Stimulated activated CD8-positive, alpha-beta memory T cell treated with anti-CD3 and anti-CD28 coated beads, Interleukin-4, amount 100 ng/mL, for 1 hour (primary cell): ENCODE measurements at regions not wholly inside any gene's neighbourhood (a gene's known extent, or its start where the extent isn't known, plus 50 kb on each side); places are given as distances from the start of the nearest gene placed in this dataset.

Experiments used
- DNase-seq, 2 donors: peaks; one replicate each; pipeline ENCODE4 v3.0.0-alpha.2; 2020; ENCODE audit warnings: low read depth in 2 of 2, low spot score in 1 of 2

- DNase-seq: no peak
Observed at GRCh38 chr13:72456486-72456885, 270.9 kb downstream of the MZT1 start.

- DNase-seq: no peak
Observed at GRCh38 chr13:72453161-72453560, 274.3 kb downstream of the MZT1 start.

- DNase-seq: no peak
Observed at GRCh38 chr13:72448082-72448481, 279.3 kb downstream of the MZT1 start.

- no peak for DNase-seq
Observed at GRCh38 chr13:72444999-72445398, 282.4 kb downstream of the MZT1 start.

- DNase-seq: no peak
Observed at GRCh38 chr13:72437458-72437857, 290.0 kb downstream of the MZT1 start.

GRCh38 chr13:72435251-72435650 is 292.2 kb downstream of the MZT1 start:
- no peak for DNase-seq

GRCh38 chr13:72431981-72432682 is 295.3 kb downstream of the MZT1 start:
- no peak for DNase-seq

GRCh38 chr13:72430923-72431322 is 296.5 kb downstream of the MZT1 start:
- DNase-seq: no peak

GRCh38 chr13:72427757-72428528 is 299.5 kb downstream of the MZT1 start:
- DNase-seq: no peak

GRCh38 chr13:72424059-72424458 is 303.4 kb downstream of the MZT1 start:
- no peak for DNase-seq

- no peak for DNase-seq
Observed at GRCh38 chr13:72415817-72416216, 311.6 kb downstream of the MZT1 start.

GRCh38 chr13:72412481-72412880 is 314.9 kb downstream of the MZT1 start:
- DNase-seq: no peak

- DNase-seq: no peak
Observed at GRCh38 chr13:72405441-72405840, 322.0 kb downstream of the MZT1 start.

- no peak for DNase-seq
Observed at GRCh38 chr13:72403396-72404010, 323.9 kb downstream of the MZT1 start.

GRCh38 chr13:72400856-72401255 is 326.6 kb downstream of the MZT1 start:
- no peak for DNase-seq

GRCh38 chr13:72399351-72399750 is 328.1 kb downstream of the MZT1 start:
- no peak for DNase-seq

GRCh38 chr13:72397265-72397664 is 330.2 kb downstream of the MZT1 start:
- DNase-seq: no peak

- no peak for DNase-seq
Observed at GRCh38 chr13:72390909-72391308, 336.5 kb downstream of the MZT1 start.

- no peak for DNase-seq
Observed at GRCh38 chr13:72386138-72386684, 341.2 kb downstream of the MZT1 start.

- DNase-seq: no peak
Observed at GRCh38 chr13:72384879-72385278, 342.6 kb downstream of the MZT1 start.

- DNase-seq: no peak
Observed at GRCh38 chr13:72384186-72384823, 343.1 kb downstream of the MZT1 start.
